ENCODE measurements at regions not wholly inside any gene's neighbourhood (a gene's known extent, or its start where the extent isn't known, plus 50 kb on each side); places are given as distances from the start of the nearest gene placed in this dataset.
"Not testable (repeated sequence)": the region's sequence is repeated elsewhere in the genome, so short reads cannot be mapped to it uniquely, and the experiment has no call there.

GRCh38 chr14:106398931-106399331 is 872.5 kb downstream of the TMEM121 start:
- DNase-seq, result peak; percentile 79

- not testable (repeated sequence) for DNase-seq
These were observed 874.9 kb downstream of the TMEM121 start for GRCh38 chr14:106401316-106401715.

DNA sequence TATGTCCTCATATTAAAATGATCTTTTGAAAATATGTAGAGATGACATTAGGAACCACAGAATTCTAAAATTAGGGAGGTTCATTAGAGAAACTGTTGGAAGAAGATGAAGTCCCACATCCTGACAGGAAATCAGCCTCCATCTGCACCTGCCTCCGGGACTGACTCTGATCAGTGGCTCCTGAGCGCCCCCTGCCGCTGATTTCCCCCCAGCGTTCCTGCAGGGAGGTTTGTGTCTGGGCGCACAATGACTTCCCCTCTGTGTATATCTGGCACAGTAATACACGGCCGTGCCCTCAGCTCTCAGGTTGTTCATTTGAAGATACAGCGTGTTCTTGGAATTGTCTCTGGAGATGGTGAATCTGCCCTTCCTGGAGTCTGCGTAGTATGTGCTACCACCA is 883.8 kb downstream of the TMEM121 start:
- DNase-seq, result peak; percentile 65

DNA sequence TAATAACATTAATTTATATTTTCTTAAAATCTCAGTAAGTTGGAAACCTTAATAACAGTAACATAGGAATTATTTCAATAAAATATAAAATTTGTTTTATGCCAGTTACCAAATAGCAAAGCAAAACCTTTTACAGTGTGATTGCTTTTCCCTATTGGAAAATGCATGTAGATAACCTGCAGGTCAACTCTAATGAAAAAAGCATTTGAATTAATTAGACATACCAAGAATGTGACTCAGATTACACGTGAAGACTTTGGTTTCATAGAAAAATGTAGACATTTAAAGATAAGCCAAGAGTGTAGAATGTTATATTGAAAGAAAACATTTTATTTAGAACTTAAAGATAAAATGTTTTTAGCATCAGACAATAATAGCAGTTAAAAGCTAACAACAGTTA is 888.1 kb downstream of the TMEM121 start:
- DNase-seq, result no peak

- DNase-seq, result peak; percentile 98
These were observed 891.1 kb downstream of the TMEM121 start for GRCh38 chr14:106417224-106418049.

DNA sequence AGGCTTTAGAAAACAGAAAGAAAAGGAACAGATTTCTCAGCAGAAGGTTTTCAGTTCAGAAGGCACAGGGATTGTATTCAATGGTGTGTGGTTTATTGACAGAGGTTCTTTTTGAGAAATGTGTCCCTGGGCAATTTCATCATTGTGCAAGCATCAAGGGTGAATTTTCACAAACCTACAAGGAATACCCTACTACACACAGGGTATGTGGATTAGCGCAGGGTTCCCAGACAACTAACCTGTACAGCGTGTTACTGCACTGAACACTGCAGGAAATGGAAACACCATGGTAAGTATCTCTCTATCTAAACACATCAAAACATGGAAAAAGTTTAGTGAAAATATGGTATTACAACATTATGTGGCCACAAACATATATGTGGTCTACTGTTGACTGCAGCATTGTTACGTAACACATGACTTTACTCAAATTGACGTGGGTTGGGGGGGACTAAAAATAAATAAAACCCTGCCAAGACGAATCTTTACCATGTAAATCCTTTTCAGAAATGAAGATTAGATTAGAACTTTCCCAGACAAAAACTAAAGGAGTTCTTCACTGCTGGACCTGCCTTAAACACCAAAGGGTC is 893.1 kb downstream of the TMEM121 start:
- DNase-seq, result no peak

GRCh38 chr14:106421431-106422033 is 895.1 kb downstream of the TMEM121 start:
- peak; percentile 82 for DNase-seq

- DNase-seq, result no peak
These were observed 895.7 kb downstream of the TMEM121 start for GRCh38 chr14:106422066-106422465.

GRCh38 chr14:106425150-106425549 is 898.8 kb downstream of the TMEM121 start:
- not testable (repeated sequence) for DNase-seq

GRCh38 chr14:106436310-106436905 is 910.0 kb downstream of the TMEM121 start:
- DNase-seq, result peak; percentile 55

GRCh38 chr14:106442857-106443256 is 916.5 kb downstream of the TMEM121 start:
- peak; percentile 48 for DNase-seq

DNA sequence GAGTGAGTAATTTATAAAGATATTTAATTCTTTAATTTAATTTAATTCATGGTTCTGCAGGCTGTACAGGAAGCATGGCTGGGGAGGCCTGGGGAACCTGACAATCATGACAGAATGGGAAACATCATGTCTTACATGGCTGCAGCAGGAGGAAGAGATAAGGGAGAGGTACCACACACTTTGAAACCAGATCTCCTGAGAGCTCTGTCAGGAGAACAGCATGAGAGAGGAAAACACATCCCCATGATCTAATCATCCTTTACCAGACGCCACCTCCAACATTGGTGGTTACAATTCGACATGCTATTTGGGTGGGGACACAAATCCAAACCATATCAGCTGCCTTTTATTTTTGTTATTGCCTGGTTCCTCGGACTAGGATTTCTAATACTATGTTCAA is 928.6 kb downstream of the TMEM121 start:
- no peak for DNase-seq

GRCh38 chr14:106459971-106460730 is 933.8 kb downstream of the TMEM121 start:
- DNase-seq, result peak; percentile 72

- DNase-seq, result no peak
These were observed 934.5 kb downstream of the TMEM121 start for GRCh38 chr14:106460916-106461315.

- DNase-seq, result not testable (repeated sequence)
These were observed 940.1 kb downstream of the TMEM121 start for GRCh38 chr14:106466483-106466882.

GRCh38 chr14:106468869-106469268 is 942.5 kb downstream of the TMEM121 start:
- not testable (repeated sequence) for DNase-seq

- DNase-seq, result not testable (repeated sequence)
These were observed 943.6 kb downstream of the TMEM121 start for GRCh38 chr14:106470028-106470427.

DNA sequence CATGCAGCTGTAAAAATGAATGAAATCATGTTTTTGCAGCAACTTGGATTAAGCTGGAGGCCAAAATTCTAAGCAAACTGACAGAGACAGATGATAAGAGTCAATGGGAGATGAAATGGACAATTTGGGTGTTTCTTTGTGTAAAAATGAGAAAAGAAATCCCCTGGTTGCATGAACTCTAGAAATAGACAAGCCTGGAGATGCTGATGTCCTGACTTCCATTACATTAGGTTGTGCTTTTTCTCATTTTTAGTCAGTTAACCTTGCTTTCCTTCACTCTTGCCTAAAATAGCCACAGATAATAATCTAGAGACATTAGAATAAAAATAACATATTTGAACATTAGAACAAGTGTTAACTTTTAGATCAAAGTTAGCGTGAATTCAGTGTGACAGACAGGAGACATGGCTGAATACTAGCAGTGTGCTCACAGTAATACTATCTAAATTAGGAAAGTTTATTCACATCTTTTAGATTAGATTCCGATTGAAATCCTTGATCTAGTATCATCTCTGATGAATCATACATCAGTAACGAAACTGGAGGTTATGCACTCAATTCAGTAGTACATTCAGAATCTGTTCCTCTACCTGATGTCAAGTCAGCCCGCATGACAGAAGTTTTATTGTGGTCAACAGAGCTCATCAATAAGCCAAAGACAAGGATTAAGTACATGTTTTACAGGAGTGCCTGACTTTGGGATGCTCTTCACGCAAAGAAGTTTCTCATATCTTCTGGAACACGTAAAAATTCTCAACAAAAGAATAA is 948.1 kb downstream of the TMEM121 start:
- peak; percentile 87 for DNase-seq

DNA sequence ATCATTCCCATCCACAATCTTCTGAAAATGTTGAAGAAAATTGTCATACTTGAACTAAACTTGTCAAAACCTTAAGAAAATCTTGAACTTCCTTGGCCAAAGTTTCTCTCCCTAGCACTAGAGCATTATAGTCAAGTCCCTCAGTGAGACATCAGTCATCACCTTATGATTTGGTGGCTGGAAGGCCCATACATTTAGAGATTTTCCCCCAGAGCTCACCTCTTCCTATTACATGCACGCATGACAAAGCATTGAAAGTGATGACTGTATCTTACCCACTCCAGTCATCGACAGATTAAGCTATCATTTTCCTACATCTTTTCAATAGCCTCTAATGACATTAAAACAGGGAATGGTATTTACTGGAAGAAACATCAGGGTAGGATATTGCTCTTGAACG is 948.8 kb downstream of the TMEM121 start:
- DNase-seq, result peak; percentile 85

- not testable (repeated sequence) for DNase-seq
These were observed 951.2 kb downstream of the TMEM121 start for GRCh38 chr14:106477600-106477999.

- not testable (repeated sequence) for DNase-seq
These were observed 953.9 kb downstream of the TMEM121 start for GRCh38 chr14:106480287-106480686.

DNA sequence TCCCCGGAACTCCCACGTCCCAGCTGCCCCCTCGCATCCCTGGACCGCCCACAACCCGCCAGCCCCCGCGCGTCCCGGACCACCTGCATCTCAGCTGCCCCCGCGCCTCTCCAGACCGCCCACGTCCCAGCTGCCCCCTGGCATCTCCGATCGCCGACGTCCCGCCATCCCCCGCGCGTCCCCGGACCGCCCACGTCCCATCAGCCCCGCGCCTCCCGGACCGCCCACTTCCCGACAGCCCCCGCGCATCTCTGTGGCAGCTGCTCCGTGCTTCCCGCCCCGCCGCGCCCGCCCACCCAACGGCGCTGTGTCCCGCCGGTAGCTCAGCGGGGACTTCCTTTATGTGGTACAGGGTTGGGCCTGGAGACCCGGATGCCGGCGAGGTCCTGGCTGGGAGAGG is 955.8 kb downstream of the TMEM121 start:
- DNase-seq, result not testable (repeated sequence)
